Ishikawa (cell line): ENCODE measurements at regions not wholly inside any gene's neighbourhood (a gene's known extent, or its start where the extent isn't known, plus 50 kb on each side); places are given as distances from the start of the nearest gene placed in this dataset.

Experiments used
- CEBPB ChIP-seq: IDR thresholded peaks from 2 replicates; pipeline ENCODE4 v1.6.1; 2012
- CREB1 ChIP-seq: IDR thresholded peaks from 2 replicates; pipeline ENCODE4 v1.6.1; 2012; ENCODE audit warnings: low read depth
- EGR1 ChIP-seq: IDR thresholded peaks from 2 replicates; pipeline ENCODE4 v1.6.1; 2012
- EP300 ChIP-seq: IDR thresholded peaks from 2 replicates; pipeline ENCODE4 v1.6.1; 2012; ENCODE audit warnings: borderline replicate concordance
- FOXM1 ChIP-seq: IDR thresholded peaks from 2 replicates; pipeline ENCODE4 v1.6.1; 2012; ENCODE audit warnings: low read depth, borderline replicate concordance
- NFIC ChIP-seq: IDR thresholded peaks from 2 replicates; pipeline ENCODE4 v1.6.1; 2012
- RAD21 ChIP-seq: IDR thresholded peaks from 2 replicates; pipeline ENCODE4 v1.6.1; 2012; ENCODE audit warnings: low read depth
- TAF1 ChIP-seq: IDR thresholded peaks from 2 replicates; pipeline ENCODE4 v1.6.1; 2012; ENCODE audit warnings: low read depth, mild to moderate bottlenecking
- TCF12 ChIP-seq: IDR thresholded peaks from 2 replicates; pipeline ENCODE4 v1.6.1; 2012; ENCODE audit warnings: low read depth
- TEAD4 ChIP-seq: IDR thresholded peaks from 2 replicates; pipeline ENCODE4 v1.6.1; 2012
- YY1 ChIP-seq: IDR thresholded peaks from 2 replicates; pipeline ENCODE4 v1.6.1; 2012; ENCODE audit warnings: low read depth
- ZBTB7A ChIP-seq: IDR thresholded peaks from 2 replicates; pipeline ENCODE4 v1.6.1; 2012; ENCODE audit warnings: low read depth
- TF ChIP-seq, protein P1 (sequence below): IDR thresholded peaks from 2 replicates; pipeline ENCODE4 v1.6.1; 2012; ENCODE audit warnings: low read depth, mild to moderate bottlenecking
- TF ChIP-seq, protein P2 (sequence below): IDR thresholded peaks from 2 replicates; pipeline ENCODE4 v1.6.1; 2012
- TF ChIP-seq, protein P3 (sequence below): IDR thresholded peaks from 2 replicates; pipeline ENCODE4 v1.6.1; 2012

DNA sequence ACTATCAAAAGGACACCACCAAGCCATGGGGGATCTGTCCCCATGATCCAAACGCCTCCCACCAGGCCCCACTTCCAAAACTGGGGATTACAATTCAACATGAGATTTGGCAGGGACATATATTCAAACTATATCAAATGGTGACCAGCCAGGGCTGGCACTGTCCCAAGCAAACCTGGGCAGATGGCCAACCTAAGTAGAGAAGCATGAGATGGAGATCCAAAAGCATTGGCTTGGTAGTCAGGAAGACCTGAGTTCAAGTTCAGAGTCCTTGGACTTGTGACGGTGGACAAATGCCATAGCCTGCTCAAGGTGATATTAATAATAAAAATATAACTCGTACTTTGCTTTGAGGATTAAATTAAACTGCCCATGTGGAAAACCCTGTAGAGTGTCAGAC lies 79.2 kb upstream of the HS3ST1 start:
- TF ChIP-seq, protein P1, sequence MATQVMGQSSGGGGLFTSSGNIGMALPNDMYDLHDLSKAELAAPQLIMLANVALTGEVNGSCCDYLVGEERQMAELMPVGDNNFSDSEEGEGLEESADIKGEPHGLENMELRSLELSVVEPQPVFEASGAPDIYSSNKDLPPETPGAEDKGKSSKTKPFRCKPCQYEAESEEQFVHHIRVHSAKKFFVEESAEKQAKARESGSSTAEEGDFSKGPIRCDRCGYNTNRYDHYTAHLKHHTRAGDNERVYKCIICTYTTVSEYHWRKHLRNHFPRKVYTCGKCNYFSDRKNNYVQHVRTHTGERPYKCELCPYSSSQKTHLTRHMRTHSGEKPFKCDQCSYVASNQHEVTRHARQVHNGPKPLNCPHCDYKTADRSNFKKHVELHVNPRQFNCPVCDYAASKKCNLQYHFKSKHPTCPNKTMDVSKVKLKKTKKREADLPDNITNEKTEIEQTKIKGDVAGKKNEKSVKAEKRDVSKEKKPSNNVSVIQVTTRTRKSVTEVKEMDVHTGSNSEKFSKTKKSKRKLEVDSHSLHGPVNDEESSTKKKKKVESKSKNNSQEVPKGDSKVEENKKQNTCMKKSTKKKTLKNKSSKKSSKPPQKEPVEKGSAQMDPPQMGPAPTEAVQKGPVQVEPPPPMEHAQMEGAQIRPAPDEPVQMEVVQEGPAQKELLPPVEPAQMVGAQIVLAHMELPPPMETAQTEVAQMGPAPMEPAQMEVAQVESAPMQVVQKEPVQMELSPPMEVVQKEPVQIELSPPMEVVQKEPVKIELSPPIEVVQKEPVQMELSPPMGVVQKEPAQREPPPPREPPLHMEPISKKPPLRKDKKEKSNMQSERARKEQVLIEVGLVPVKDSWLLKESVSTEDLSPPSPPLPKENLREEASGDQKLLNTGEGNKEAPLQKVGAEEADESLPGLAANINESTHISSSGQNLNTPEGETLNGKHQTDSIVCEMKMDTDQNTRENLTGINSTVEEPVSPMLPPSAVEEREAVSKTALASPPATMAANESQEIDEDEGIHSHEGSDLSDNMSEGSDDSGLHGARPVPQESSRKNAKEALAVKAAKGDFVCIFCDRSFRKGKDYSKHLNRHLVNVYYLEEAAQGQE, result no peak
- TF ChIP-seq, protein P2, sequence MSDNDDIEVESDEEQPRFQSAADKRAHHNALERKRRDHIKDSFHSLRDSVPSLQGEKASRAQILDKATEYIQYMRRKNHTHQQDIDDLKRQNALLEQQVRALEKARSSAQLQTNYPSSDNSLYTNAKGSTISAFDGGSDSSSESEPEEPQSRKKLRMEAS, result no peak
- TF ChIP-seq CREB1 (no peak), EP300 (no peak), FOXM1 (no peak)
- TF ChIP-seq, protein P3, sequence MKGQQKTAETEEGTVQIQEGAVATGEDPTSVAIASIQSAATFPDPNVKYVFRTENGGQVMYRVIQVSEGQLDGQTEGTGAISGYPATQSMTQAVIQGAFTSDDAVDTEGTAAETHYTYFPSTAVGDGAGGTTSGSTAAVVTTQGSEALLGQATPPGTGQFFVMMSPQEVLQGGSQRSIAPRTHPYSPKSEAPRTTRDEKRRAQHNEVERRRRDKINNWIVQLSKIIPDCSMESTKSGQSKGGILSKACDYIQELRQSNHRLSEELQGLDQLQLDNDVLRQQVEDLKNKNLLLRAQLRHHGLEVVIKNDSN, result no peak

DNA sequence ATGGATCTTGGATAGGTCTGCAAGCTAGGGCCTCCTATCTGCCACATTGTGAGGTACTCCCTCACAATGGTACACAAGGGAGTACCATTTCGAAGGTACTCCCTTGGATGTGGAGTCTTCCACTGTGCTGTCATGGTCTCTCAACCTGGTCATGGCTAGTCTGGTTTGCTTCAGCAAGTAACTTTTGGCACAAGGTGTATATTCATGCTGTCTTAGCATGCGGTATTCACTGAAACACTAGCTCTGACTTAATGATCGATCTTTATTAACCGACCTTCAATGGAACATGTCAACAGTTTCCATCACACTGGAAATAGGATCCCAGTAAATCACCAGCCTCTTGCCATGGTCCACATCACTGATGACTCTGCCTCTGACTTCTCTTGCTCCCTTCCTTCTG lies 77.5 kb upstream of the HS3ST1 start:
- TF ChIP-seq TAF1 (no peak), YY1 (no peak), TCF12 (no peak), ZBTB7A (no peak), NFIC (no peak), RAD21 (no peak), CREB1 (no peak), CEBPB (no peak), EGR1 (no peak), EP300 (no peak), TEAD4 (no peak), FOXM1 (no peak)
- TF ChIP-seq, protein P3, result no peak
- TF ChIP-seq, protein P2, result no peak
- TF ChIP-seq, protein P1, result no peak

DNA sequence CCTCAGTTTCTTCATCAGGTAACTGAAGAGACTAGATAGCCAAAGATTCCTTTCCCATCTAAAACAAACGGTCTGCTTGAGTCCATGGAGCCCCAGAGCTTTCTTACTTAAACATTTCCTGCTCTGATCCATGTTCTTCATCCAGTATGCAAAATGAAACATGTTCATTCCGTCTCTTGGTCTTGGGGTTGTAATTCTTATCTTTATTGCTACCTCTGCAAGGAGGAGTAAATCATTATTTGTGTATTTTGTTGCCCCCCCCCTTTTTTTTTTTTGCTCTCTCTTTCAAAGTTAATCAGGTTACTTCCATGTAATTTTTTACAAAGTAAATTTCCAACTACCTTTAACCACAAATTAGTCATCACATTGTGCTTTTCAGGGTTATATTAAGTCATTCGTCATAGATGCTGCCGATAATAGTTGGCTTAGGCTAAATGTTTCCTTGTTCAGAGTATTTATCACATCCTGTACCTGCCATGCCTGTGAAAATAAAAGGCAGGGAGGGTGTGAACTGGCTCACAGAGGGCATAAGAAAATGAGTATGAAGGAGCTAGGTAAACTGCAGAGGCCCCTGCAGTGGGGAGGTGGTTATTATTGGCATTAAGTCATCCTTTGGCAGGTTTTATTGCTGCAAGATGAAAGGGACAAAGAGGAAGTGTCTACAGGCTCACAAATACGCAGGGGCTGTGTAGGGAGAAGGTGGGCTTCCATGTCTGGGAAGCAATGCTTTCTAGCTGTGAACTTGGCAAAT lies 76.7 kb upstream of the HS3ST1 start:
- TF ChIP-seq, protein P3, result no peak
- TF ChIP-seq TAF1, result no peak
- no peak for TF ChIP-seq NFIC
- no peak for TF ChIP-seq EP300
- TF ChIP-seq EGR1, result no peak
- no peak for TF ChIP-seq YY1
- TF ChIP-seq, protein P1, result no peak
- TF ChIP-seq, protein P2, result no peak
- TF ChIP-seq CREB1, result no peak
- no peak for TF ChIP-seq TCF12
- no peak for TF ChIP-seq CEBPB
- no peak for TF ChIP-seq FOXM1
- no peak for TF ChIP-seq ZBTB7A
- no peak for TF ChIP-seq TEAD4

DNA sequence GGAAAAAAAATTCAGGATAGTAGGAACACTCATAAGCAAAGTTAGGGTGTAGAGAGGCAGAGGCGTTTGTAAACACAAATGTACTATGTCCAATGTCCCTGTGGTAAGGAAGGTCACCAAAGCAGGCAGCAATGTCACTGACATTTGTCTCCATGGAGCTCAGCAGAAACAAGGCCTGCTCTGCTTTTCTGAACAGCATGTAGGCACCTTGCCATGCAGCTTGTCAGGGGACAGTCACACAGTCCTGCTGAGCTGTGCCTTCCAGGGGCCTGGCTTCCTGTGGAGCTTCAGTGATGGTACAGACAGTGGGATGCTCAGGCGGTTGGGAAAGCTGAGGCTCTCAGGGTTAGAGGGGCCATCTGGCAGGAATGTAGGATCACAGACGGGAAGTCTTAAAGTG lies 74.5 kb upstream of the HS3ST1 start:
- TF ChIP-seq CEBPB (no peak), EP300 (no peak), ZBTB7A (no peak), YY1 (no peak), TEAD4 (no peak), NFIC (no peak), TCF12 (no peak), TAF1 (no peak), FOXM1 (no peak), RAD21 (no peak), EGR1 (no peak)
- TF ChIP-seq, protein P2, result no peak
- TF ChIP-seq, protein P1, result no peak
